Effector CD4-positive, alpha-beta T cell (primary cell): ENCODE measurements at regions not wholly inside any gene's neighbourhood (a gene's known extent, or its start where the extent isn't known, plus 50 kb on each side); places are given as distances from the start of the nearest gene placed in this dataset.
A peak's percentile ranks its signal among the peaks of the same experiment; 100 is the strongest.
"Not testable (repeated sequence)": the region's sequence is repeated elsewhere in the genome, so short reads cannot be mapped to it uniquely, and the experiment has no call there.

ENCODE experiments used
- DNase-seq: peaks from one replicate; pipeline ENCODE4 v3.0.0-alpha.2; 2020

- DNase-seq, result no peak
Observed at GRCh38 chrX:52261125-52261462, 76.4 kb downstream of the MAGED4 start.

DNA sequence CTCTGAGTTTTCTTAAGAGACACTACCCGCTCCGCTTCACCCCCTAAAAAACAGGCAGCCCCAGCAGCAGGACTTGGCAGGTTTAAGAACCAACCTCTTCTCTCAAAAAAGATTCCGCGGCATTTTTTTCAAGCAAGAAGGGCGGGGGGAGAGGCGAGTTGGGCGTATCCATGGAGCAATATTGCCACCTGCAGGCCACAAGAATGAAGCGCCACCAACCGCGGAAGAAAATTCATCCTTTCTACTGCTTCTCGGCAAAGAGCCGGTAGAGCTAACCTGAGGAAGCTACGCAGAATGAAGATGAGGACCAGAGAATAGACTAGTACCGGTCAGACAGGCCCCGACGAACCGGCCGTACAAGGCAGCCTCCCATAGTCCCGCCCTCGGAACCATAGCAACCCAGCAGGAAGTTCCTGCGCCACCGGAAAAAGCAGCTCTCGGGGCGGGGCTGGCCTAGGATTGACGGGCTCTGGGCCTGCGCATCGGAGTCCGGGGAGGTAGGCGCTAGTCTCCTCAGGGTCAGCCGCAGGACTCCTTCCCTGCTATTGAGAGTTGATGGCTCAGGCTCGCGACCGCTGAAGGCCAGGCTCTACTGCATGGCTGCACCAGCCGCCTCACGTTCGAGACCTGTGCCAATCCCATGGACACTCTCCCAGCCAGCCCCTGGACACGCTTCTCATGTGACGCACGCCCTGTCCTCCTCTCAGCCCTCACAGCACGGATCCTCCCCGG lies 76.9 kb downstream of the MAGED4 start:
- peak; percentile 87 for DNase-seq

GRCh38 chrX:52262195-52262546 lies 77.5 kb downstream of the MAGED4 start:
- no peak for DNase-seq

GRCh38 chrX:52263417-52263816 lies 78.7 kb downstream of the MAGED4 start:
- DNase-seq, result no peak

DNA sequence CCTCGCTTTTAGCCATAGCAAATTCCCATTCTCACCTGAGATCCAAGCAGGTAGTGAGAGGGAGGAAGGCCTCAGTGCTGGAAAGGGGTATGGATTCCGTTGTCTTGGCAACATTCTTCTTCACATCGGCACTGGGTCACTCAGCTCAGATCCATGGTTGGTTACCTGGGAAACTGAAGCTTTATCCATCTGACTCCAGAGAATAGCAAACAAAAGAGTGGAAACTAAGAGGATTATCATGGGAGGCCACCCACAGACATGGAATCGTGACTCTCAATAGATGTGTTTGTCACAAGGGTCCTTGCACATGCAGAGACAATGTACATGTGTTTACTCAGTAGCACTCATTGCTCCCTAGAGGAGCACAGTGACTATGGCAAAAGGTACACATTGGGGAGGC lies 81.0 kb downstream of the MAGED4 start:
- no peak for DNase-seq

- not testable (repeated sequence) for DNase-seq
Observed at GRCh38 chrX:52268502-52268901, 83.8 kb downstream of the MAGED4 start.

GRCh38 chrX:52270453-52271116 lies 85.9 kb downstream of the MAGED4 start:
- DNase-seq, result no peak

DNA sequence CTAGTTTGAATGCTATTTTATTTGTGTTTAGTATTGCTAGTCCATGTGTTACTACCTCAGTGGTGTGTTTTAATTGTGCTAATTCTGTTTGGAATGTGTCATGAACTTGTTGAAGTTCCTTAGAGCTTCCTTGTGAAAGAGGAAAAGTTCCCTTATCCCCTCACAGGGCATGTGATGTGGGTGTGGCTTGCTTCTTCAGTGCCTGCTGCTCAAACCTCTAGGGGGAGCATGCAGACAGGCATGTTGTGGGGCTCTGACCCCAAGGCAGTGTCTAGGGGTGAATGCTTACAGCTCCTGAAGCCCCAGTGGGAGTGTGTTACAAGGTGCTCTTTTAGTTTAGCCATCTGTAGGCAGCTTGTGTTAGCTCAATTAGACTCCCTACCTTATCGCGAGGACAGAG lies 86.5 kb downstream of the MAGED4 start:
- no peak for DNase-seq

DNA sequence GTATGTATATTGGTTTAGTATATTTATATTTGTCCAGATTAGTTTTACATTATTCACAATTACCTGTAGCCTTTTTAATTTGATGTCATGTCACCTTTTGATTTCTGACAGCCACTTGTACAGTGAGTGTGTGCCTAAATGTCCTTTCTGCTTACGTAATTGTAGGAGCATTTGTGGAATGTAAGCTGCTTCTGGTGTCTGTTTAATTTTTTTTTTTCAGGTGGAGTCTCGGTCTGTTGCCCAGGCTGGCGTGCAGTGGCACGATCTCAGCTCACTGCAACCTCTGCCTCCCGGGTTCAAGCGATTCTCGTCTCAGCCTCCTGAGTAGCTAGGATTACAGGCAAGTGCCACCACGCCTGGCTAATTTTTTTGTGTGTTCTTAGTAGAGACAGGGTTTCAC lies 91.2 kb upstream of the XAGE2 start:
- DNase-seq, result no peak

DNA sequence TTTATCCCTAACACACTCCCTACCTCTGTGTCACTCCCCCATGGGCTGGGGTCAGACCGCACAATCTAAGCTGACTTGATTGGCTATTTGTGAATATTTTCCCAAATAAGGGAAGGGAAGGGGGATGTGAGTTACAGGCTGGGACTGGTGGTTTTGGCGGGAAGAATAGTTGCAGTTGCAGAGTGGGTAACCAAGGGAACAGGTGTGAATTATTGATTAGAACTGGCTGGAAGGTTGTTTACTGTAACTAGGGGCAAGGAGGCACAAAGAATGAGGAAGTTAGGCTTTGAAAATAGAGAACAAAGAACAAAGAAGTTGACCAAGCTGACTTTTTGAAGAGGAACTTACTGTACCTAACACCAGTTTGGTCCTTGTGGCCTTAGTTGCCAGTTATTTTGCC lies 88.0 kb upstream of the XAGE2 start:
- no peak for DNase-seq

- no peak for DNase-seq
Observed at GRCh38 chrX:52284865-52285264, 84.0 kb upstream of the XAGE2 start.

DNA sequence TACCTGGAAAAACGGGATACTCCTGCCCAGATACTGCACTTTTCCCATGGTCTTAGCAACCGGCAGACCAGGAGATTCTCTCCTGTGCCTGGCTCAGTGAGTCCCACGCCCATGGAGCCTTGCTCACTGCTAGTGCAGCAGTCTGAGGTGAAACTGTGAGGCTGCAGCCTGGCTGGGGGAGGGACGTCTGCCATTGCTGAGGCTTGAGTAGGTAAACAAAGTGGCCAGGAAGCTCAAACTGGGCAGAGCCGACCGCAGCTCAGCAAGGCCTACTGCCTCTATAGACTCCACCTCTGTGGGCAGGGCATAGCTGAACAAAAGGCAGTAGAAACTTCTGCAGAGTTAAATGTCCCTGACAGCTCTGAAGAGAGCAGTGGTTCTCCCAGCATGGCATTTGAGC lies 69.9 kb upstream of the XAGE2 start:
- not testable (repeated sequence) for DNase-seq

DNA sequence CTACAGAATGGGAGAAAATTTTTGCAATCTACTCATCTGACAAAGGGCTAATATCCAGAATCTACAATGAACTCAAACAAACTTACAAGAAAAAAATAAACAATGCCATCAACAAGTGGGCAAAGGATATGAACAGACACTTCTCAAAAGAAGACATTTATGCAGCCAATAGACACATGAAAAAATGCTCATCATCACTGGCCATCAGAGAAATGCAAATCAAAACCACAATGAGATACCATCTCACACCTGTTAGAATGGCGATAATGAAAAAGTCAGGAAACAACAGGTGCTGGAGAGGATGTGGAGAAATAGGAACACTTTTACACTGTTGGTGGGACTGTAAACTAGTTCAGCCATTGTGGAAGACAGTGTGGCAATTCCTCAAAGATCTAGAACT lies 60.3 kb upstream of the XAGE2 start:
- not testable (repeated sequence) for DNase-seq
